Uterus (tissue), 2 donors: ENCODE measurements at regions not wholly inside any gene's neighbourhood (a gene's known extent, or its start where the extent isn't known, plus 50 kb on each side); places are given as distances from the start of the nearest gene placed in this dataset.

Source experiments
- CTCF ChIP-seq, 4 experiments: fragments of 200-600 bp in 2 of 4; fragments of 450-650 bp in 2 of 4; sonication (generic) in 2 of 4; IDR thresholded peaks; one replicate each; pipeline ENCODE4 v1.5.1; 2016 to 2019; ENCODE audit warnings: antibody characterized with exemption in 4 of 4, mild to moderate bottlenecking in 2 of 4, moderate library complexity in 1 of 4
- POLR2A ChIP-seq, 2 donors: fragments of 450-650 bp; IDR thresholded peaks; one replicate each; pipeline ENCODE4 v1.6.1; 2016; ENCODE audit warnings: antibody characterized with exemption in 2 of 2, mild to moderate bottlenecking in 1 of 2, moderate library complexity in 1 of 2

- no peak for TF ChIP-seq CTCF (IDR thresholded peaks at IDR 0.05)
- TF ChIP-seq POLR2A (IDR thresholded peaks at IDR 0.05), result no peak
Observed at GRCh38 chr4:123055943-123056342, 133.5 kb upstream of the NUDT6 start.
